BE2C (cell line): ENCODE measurements at regions not wholly inside any gene's neighbourhood (a gene's known extent, or its start where the extent isn't known, plus 50 kb on each side); places are given as distances from the start of the nearest gene placed in this dataset.
"Not testable (repeated sequence)": the region's sequence is repeated elsewhere in the genome, so short reads cannot be mapped to it uniquely, and the experiment has no call there.

Experiments used
- DNase-seq: peaks from one replicate; pipeline ENCODE4 v3.0.0-alpha.2; 2020
- H3K27me3 ChIP-seq: fragments of 250-450 bp; sonication (Bioruptor Pico); 2 replicates; pipeline ENCODE4 v1.5.1; 2020; ENCODE audit warnings: mild to moderate bottlenecking
- H3K36me3 ChIP-seq: fragments of 250-450 bp; sonication (Bioruptor Pico); 2 replicates; pipeline ENCODE4 v1.5.1; 2020; ENCODE audit warnings: mild to moderate bottlenecking
- H3K4me1 ChIP-seq: fragments of 250-450 bp; sonication (Bioruptor Pico); 2 replicates; pipeline ENCODE4 v1.5.1; 2020
- H3K4me3 ChIP-seq: 2 replicates; pipeline ENCODE4 v1.5.1; 2011; ENCODE audit warnings: low read depth, low read length
- H3K9me3 ChIP-seq: fragments of 250-450 bp; sonication (Bioruptor Pico); 2 replicates; pipeline ENCODE4 v1.5.1; 2020
- TF ChIP-seq, protein P1 (sequence below): IDR thresholded peaks from 2 replicates; pipeline ENCODE4 v1.5.1; 2012; ENCODE audit warnings: mild to moderate bottlenecking, low read depth, low read length

GRCh38 chr1:173344034-173344743, 132.9 kb upstream of the PRDX6 start:
- Histone ChIP-seq H3K27me3 (no peaks in the 10 kb centered on the region), H3K4me1 (no peaks in the 10 kb centered on the region), H3K36me3 (no peaks in the 10 kb centered on the region), H3K4me3 (no peak overlapping the region), H3K9me3 (no peaks in the 10 kb centered on the region; the same call in 1 of the 2 replicates)
- TF ChIP-seq, protein P1, sequence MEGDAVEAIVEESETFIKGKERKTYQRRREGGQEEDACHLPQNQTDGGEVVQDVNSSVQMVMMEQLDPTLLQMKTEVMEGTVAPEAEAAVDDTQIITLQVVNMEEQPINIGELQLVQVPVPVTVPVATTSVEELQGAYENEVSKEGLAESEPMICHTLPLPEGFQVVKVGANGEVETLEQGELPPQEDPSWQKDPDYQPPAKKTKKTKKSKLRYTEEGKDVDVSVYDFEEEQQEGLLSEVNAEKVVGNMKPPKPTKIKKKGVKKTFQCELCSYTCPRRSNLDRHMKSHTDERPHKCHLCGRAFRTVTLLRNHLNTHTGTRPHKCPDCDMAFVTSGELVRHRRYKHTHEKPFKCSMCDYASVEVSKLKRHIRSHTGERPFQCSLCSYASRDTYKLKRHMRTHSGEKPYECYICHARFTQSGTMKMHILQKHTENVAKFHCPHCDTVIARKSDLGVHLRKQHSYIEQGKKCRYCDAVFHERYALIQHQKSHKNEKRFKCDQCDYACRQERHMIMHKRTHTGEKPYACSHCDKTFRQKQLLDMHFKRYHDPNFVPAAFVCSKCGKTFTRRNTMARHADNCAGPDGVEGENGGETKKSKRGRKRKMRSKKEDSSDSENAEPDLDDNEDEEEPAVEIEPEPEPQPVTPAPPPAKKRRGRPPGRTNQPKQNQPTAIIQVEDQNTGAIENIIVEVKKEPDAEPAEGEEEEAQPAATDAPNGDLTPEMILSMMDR, result no peak
- no peak for DNase-seq

DNA sequence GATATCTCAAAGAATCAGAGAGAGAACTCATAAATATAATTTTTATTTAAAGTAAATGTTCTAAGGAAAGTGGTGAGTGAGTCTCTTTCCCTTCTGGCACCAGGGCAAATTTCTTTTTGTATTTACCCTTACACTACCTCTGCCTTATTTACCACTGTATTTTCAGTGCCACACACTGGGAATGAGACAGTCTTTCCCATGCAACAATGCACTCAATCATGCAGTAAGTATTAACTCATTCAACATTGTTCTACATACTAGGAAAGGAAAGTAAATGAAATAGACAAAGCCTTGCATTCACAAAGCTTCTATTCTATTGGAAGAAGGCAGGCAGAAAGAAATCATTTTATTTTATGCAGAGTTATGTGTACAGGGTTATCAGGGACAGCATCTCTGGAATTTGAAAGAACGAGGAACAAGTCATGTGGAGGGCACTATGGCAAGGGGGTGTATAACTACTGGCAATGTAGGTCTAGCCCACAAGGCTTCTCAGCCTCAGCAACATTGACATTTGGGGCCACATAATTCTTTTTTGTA, 129.8 kb upstream of the PRDX6 start:
- H3K4me3 ChIP-seq, result no peak overlapping the region
- no peaks in the 10 kb centered on the region for H3K36me3 ChIP-seq
- no peaks in the 10 kb centered on the region for H3K27me3 ChIP-seq
- H3K9me3 ChIP-seq, result no peaks in the 10 kb centered on the region; the same call in 1 of the 2 replicates
- TF ChIP-seq, protein P1, result no peak
- DNase-seq, result no peak
- no peaks in the 10 kb centered on the region for H3K4me1 ChIP-seq

DNA sequence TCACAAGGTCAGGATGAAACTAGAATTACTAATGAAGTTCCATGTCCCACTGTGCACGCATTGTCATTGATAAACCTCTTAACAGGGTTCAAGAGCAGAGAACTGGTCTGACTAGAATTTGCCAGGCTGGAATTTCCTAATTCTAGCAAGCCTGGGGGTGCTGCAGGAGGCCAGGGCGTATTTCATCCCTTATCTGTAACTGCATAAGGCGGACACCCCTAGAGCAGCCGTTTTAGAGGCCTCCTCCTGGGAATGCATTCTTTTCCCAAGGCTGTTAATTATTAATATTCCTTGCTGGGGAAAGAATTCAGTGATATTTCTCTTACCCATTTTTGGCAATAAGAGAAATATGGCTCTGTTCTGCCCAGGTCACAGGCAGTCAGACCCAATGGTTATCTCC, 124.5 kb upstream of the PRDX6 start:
- DNase-seq, result not testable (repeated sequence)

DNA sequence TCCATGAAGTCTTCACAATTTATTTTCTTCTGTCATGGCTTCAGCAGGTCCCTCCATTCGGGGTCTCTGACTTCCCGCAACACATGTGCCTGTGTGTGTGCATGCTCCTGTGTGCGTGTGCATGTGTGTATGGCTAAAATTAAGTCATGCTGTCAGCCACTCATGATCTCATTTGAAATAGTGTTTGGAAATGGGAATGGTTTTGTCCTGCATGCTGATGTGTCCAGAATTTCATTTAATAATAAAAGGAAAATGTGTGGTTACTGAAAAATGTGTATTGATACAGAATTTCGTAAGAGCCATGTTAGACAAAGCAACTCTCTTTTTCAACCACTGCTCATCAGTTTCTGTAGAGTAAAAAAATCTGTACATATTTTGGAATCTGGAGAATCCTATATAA, 123.8 kb upstream of the PRDX6 start:
- H3K36me3 ChIP-seq, result no peaks in the 10 kb centered on the region
- DNase-seq, result no peak
- H3K4me1 ChIP-seq, result no peaks in the 10 kb centered on the region
- no peaks in the 10 kb centered on the region for H3K9me3 ChIP-seq
- TF ChIP-seq, protein P1, result no peak
- no peak overlapping the region for H3K4me3 ChIP-seq
- no peaks in the 10 kb centered on the region for H3K27me3 ChIP-seq

More for the DNA sequence above, 124.5 kb upstream of the PRDX6 start:
- H3K9me3 ChIP-seq, H3K4me3 ChIP-seq, H3K4me1 ChIP-seq, H3K27me3 ChIP-seq, H3K36me3 ChIP-seq: not testable (repeated sequence)

DNA sequence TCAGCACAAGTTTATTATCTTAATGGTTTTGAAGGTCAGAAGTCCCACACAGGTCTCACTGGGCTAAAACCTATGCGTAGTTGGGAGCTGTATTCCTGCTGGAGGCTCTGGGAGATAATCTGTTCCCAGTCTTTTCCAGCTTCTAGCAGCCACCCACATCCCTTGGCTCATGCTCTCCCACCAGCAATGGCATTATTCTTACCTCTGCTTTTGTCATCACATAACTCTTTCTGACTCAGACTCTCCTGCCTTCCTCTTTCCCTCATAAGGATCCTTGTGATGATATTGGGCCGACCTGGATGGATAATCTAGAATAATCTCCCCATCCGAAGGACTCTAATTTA, 122.2 kb upstream of the PRDX6 start:
- H3K27me3 ChIP-seq, result no peaks in the 10 kb centered on the region
- no peaks in the 10 kb centered on the region for H3K36me3 ChIP-seq
- H3K4me3 ChIP-seq, result no peak overlapping the region
- no peaks in the 10 kb centered on the region for H3K9me3 ChIP-seq
- no peak for DNase-seq
- H3K4me1 ChIP-seq, result no peaks in the 10 kb centered on the region
- TF ChIP-seq, protein P1, result no peak

GRCh38 chr1:173355281-173356031, 121.7 kb upstream of the PRDX6 start:
- Histone ChIP-seq H3K4me3 (no peak overlapping the region), H3K27me3 (no peaks in the 10 kb centered on the region), H3K4me1 (no peaks in the 10 kb centered on the region), H3K36me3 (no peaks in the 10 kb centered on the region), H3K9me3 (no peaks in the 10 kb centered on the region)
- DNase-seq, result no peak
- TF ChIP-seq, protein P1, result no peak
